Breast epithelium (tissue), 3 donors: ENCODE measurements at regions not wholly inside any gene's neighbourhood (a gene's known extent, or its start where the extent isn't known, plus 50 kb on each side); places are given as distances from the start of the nearest gene placed in this dataset.

ENCODE experiments used
- CTCF ChIP-seq, 3 donors: fragments of 450-650 bp; IDR thresholded peaks; one replicate each; pipeline ENCODE4 v1.5.1; 2016 to 2017; ENCODE audit warnings: antibody characterized with exemption in 3 of 3, mild to moderate bottlenecking in 3 of 3, moderate library complexity in 3 of 3
- POLR2A ChIP-seq: fragments of 450-650 bp; IDR thresholded peaks from one replicate; pipeline ENCODE4 v1.6.1; 2016; ENCODE audit warnings: antibody characterized with exemption, mild to moderate bottlenecking, moderate library complexity

- TF ChIP-seq CTCF (IDR thresholded peaks at IDR 0.05) (no peak), POLR2A (no peak)
These were observed 708.1 kb upstream of the PCDH15 start for GRCh38 chr10:55509168-55509567.
